VCaP (cell line): ENCODE measurements at regions not wholly inside any gene's neighbourhood (a gene's known extent, or its start where the extent isn't known, plus 50 kb on each side); places are given as distances from the start of the nearest gene placed in this dataset.

Experiments used
- H3K27ac ChIP-seq: fragments of 450-650 bp; 2 replicates; pipeline ENCODE4 v1.5.1; 2017
- TF ChIP-seq, protein P1 (sequence below): fragments of 450-650 bp; conservative IDR thresholded peaks from 2 replicates; pipeline ENCODE4 v1.5.1; 2017; ENCODE audit warnings: mild to moderate bottlenecking, moderate library complexity

DNA sequence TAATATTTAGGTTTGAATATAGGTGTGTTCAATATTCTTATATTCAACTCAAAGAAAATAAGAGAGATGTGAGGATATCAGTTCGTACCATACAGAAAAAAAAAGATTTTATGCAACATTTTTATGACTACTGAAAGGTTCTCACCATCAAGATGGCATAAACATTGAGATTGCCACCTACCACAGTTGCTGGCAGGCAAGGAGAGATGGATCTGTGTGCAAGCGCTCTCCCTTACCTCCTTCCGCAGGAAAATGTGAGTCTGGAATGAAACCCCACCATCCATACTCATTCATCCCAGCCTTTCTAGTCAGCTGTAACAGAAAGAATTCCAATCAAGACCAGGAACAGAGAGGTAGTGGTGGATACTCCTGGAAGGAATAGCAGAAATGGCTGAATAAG is 376.9 kb downstream of the PPP3CA start:
- H3K27ac ChIP-seq: no peak overlapping the region
- TF ChIP-seq, protein P1, sequence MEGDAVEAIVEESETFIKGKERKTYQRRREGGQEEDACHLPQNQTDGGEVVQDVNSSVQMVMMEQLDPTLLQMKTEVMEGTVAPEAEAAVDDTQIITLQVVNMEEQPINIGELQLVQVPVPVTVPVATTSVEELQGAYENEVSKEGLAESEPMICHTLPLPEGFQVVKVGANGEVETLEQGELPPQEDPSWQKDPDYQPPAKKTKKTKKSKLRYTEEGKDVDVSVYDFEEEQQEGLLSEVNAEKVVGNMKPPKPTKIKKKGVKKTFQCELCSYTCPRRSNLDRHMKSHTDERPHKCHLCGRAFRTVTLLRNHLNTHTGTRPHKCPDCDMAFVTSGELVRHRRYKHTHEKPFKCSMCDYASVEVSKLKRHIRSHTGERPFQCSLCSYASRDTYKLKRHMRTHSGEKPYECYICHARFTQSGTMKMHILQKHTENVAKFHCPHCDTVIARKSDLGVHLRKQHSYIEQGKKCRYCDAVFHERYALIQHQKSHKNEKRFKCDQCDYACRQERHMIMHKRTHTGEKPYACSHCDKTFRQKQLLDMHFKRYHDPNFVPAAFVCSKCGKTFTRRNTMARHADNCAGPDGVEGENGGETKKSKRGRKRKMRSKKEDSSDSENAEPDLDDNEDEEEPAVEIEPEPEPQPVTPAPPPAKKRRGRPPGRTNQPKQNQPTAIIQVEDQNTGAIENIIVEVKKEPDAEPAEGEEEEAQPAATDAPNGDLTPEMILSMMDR: no peak

DNA sequence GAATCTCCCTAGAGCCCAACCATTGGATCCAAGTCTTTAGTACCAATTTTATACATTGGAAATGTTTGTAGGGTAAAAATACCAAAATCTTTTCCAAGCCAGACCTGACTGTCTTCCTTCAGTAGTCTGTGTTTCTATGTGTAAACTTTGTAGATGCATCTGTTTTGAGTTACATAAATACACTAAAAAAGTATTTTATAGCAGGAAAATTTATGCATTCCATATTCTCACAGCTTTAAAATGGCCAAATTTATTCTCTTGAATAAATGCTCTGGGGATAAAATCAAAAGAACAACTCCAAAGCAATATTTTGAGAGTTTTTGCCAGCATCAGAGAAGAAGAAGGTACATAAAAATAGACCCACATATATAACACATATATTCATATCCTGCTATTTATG is 377.4 kb downstream of the PPP3CA start:
- no peak overlapping the region for H3K27ac ChIP-seq
- TF ChIP-seq, protein P1: no peak

DNA sequence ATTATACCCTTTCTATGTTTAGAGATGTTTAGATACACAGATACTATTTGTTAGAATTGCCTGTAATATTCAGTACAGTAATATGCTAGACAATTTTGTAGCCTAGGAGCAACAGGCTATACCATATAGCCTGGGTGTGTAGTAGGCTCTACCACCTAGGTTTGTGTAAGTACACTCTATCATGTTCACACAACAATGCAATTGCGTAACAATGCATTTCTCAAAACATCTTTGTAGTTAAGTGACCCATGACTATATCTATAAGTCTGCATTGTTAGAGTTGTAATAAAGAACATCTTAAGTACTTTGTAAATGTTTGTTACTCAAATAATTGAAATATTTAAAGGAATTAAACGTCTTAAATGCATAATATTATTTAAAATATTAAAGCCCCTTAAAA is 379.3 kb downstream of the PPP3CA start:
- TF ChIP-seq, protein P1: no peak
- no peak overlapping the region for H3K27ac ChIP-seq

DNA sequence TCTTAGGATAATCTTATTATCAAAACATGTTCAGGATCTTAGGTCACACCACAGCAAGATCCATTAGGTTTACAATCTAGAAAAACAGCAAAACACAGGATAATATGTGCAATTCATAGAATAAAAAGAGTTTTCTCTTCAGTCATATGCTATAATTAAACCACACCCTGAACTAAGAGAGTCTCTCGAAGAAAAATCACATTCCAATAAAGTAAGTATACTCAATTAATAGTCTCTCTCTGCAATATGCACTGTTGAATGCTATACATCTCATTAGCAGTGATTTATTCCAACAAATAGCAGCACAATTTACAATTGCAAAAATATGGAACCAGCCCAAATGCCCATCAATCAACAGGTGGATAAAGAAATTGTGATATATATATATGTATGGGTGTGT is 383.7 kb downstream of the PPP3CA start:
- TF ChIP-seq, protein P1: no peak
- H3K27ac ChIP-seq: no peak overlapping the region

DNA sequence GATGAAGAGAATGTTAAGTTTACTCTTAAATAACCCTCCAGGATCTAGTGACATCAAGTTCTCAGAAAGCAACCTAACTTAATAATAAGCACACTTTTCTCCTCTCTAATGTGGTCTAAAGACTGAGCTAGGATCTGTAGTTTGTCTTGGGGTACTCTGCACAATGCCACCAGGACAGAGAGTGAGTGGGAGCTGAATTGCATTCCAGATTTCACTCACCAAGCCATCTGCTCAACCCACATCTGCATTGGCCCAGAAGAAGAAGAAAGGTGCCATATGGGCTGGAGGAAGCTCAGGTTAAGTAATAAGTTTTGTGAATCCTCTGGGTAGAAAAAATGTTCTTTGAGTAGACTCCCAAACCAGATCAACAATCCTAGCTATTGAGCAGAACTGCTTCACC is 384.6 kb downstream of the PPP3CA start:
- TF ChIP-seq, protein P1: no peak
- no peak overlapping the region for H3K27ac ChIP-seq

DNA sequence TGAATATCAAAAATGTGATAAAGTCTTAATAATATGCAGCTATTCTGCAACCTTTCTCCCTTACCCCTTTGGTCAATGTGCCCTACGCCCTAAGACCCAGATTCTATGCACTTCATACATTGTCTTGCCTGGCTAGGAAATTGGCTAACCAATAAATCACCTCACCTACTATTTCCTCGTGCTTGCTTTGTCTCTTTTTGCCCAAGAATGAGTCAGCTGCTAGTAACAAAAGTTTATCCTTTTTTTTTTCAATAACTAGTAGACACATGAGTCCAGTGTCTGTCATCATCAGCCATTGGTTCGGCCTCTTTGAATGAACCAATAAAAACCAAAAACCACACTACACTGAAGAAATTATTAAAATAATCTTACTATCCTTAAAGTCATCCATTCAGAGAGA is 387.1 kb downstream of the PPP3CA start:
- H3K27ac ChIP-seq: no peak overlapping the region
- TF ChIP-seq, protein P1: no peak

DNA sequence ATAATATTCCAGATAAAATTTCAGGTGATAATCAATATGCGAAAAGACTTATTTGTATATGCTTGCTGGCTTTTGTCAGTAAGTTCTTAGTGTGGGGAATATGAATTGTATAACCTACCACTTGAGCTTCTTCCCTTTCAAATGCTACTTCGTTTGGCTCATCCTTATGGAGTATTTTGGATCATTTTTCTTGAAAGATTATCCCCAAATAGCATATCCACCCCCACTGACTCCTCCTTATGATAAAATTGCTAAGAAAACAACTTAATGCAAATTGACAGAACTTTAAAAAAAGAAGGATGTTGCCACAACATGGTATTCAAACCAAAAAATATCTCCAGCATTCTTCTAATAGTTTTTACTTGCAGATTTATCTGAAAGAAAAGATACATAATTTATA is 393.3 kb downstream of the PPP3CA start:
- TF ChIP-seq, protein P1: no peak
- H3K27ac ChIP-seq: no peak overlapping the region

DNA sequence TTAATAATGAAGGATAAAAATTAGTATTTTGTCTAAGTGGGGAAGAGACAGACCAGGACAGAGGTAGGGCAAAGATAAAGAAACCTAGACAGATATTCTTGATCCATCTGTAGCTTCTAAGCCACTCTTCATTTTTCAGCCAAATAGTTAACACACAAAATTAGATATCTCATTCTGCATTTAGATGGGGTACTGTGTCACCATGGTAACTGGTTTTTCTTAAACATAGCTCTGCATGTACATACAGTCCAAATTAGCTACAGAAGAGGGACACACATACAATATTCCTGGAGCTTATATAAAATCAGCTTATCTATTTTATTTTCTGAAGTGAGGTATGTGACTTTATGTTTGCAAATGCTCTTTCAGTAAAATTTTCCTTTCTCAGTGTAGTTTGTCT is 393.7 kb downstream of the PPP3CA start:
- no peak overlapping the region for H3K27ac ChIP-seq
- TF ChIP-seq, protein P1: no peak
